Esophagus muscularis mucosa (tissue), 4 donors: ENCODE measurements at regions not wholly inside any gene's neighbourhood (a gene's known extent, or its start where the extent isn't known, plus 50 kb on each side); places are given as distances from the start of the nearest gene placed in this dataset.
"Not testable (repeated sequence)": the region's sequence is repeated elsewhere in the genome, so short reads cannot be mapped to it uniquely, and the experiment has no call there.

Source experiments
- DNase-seq: peaks from one replicate; pipeline ENCODE4 v3.0.0-alpha.2; 2017; ENCODE audit errors: extremely low spot score
- H3K27ac ChIP-seq, 4 donors: fragments of 200-600 bp; sonication (generic); replicated peaks in 1 of 4; 1 replicate in 3 of 4; 2 replicates in 1 of 4; pipeline ENCODE4 v1.5.1; 2016 to 2019; ENCODE audit warnings: mild to moderate bottlenecking in 1 of 4
- H3K27me3 ChIP-seq, 4 donors: fragments of 200-600 bp; sonication (generic); one replicate each; pipeline versions ENCODE4 v1.5.1 to v1.6.0; 2016 to 2019
- H3K36me3 ChIP-seq, 4 donors: fragments of 200-600 bp; sonication (generic); one replicate each; pipeline ENCODE4 v1.5.1; 2016 to 2019
- H3K4me1 ChIP-seq, 4 donors: fragments of 200-600 bp; sonication (generic); one replicate each; pipeline ENCODE4 v1.5.1; 2016 to 2019
- H3K4me3 ChIP-seq, 4 donors: fragments of 200-600 bp; sonication (generic); 1 replicate in 2 of 4; 2 replicates in 2 of 4; pipeline ENCODE4 v1.5.1; 2016 to 2019; ENCODE audit warnings: mild to moderate bottlenecking in 4 of 4, moderate library complexity in 1 of 4
- H3K9me3 ChIP-seq, 4 donors: fragments of 200-600 bp; sonication (generic); 1 replicate in 3 of 4; 2 replicates in 1 of 4; pipeline ENCODE4 v1.5.1; 2016 to 2019
- CTCF ChIP-seq, 3 experiments: fragments of 200-600 bp in 2 of 3; fragments of 450-650 bp in 1 of 3; sonication (generic) in 2 of 3; IDR thresholded peaks; one replicate each; pipeline ENCODE4 v1.5.1; 2017 to 2019; ENCODE audit warnings: antibody characterized with exemption in 3 of 3, mild to moderate bottlenecking in 2 of 3, moderate library complexity in 1 of 3
- EP300 ChIP-seq: sonication (generic); formaldehyde crosslinking; IDR thresholded peaks from one replicate; pipeline ENCODE4 v1.6.1; 2017; ENCODE audit warnings: antibody characterized with exemption
- POLR2A ChIP-seq: fragments of 450-650 bp; IDR thresholded peaks from one replicate; pipeline ENCODE4 v1.6.1; 2017; ENCODE audit warnings: antibody characterized with exemption, moderate library complexity, mild to moderate bottlenecking, low read depth
- POLR2AphosphoS5 ChIP-seq, 2 donors: sonication (generic); formaldehyde crosslinking; IDR thresholded peaks; one replicate each; pipeline ENCODE4 v1.6.1; 2017; ENCODE audit warnings: antibody characterized with exemption in 2 of 2
- WGBS: methylation state at CpG from one replicate; pipeline ENCODE4 v1.1.5; 2018; 5-methylcytosine and 5-hydroxymethylcytosine counted together
- intact Hi-C: fragments of 100-400 bp; cut with DNase I; formaldehyde crosslinking; loops from one replicate; pipeline ENCODE4 v1.15.1; 2023

GRCh38 chrY:9118704-9119103, 218.6 kb upstream of the TSPY4 start:
- H3K9me3 ChIP-seq = no peaks in the 10 kb centered on the region
- H3K4me3 ChIP-seq = no peak overlapping the region
- no peaks in the 10 kb centered on the region for H3K27me3 ChIP-seq
- no peaks in the 10 kb centered on the region for H3K4me1 ChIP-seq
- DNase-seq = no peak
- H3K36me3 ChIP-seq = no peaks in the 10 kb centered on the region
- TF ChIP-seq EP300 (no peak), CTCF (IDR thresholded peaks at IDR 0.05) (no peak), POLR2AphosphoS5 (IDR thresholded peaks at IDR 0.05) (no peak), POLR2A (no peak)
- no peak overlapping the region for H3K27ac ChIP-seq
- no CpG with 5 or more reads among the region's 2 CpGs for WGBS
- intact Hi-C loops = no loop called here

GRCh38 chrY:9124623-9125022, 212.6 kb upstream of the TSPY4 start:
- Histone ChIP-seq H3K9me3 (no peaks in the 10 kb centered on the region), H3K36me3 (no peaks in the 10 kb centered on the region), H3K27me3 (no peaks in the 10 kb centered on the region), H3K27ac (no peak overlapping the region), H3K4me3 (no peak overlapping the region), H3K4me1 (no peaks in the 10 kb centered on the region)
- DNase-seq = no peak
- intact Hi-C loops = no loop called here
- TF ChIP-seq POLR2A (no peak), EP300 (no peak), POLR2AphosphoS5 (IDR thresholded peaks at IDR 0.05) (no peak), CTCF (IDR thresholded peaks at IDR 0.05) (no peak)
- no CpG with 5 or more reads among the region's 7 CpGs for WGBS

- H3K27ac ChIP-seq = no peak overlapping the region
- no peaks in the 10 kb centered on the region for H3K36me3 ChIP-seq
- no peaks in the 10 kb centered on the region for H3K27me3 ChIP-seq
- H3K4me3 ChIP-seq = no peak overlapping the region
- WGBS = no CpG with 5 or more reads among the region's 1 CpG
- TF ChIP-seq POLR2A = no peak
- no peak for TF ChIP-seq EP300
- TF ChIP-seq CTCF (IDR thresholded peaks at IDR 0.05) = no peak
- no peak for TF ChIP-seq POLR2AphosphoS5 (IDR thresholded peaks at IDR 0.05)
- intact Hi-C loops = no loop called here
- DNase-seq = no peak
- no peaks in the 10 kb centered on the region for H3K4me1 ChIP-seq
- no peaks in the 10 kb centered on the region for H3K9me3 ChIP-seq
Observed at GRCh38 chrY:9126545-9126944, 210.7 kb upstream of the TSPY4 start.

- H3K27me3 ChIP-seq, H3K36me3 ChIP-seq, H3K27ac ChIP-seq, H3K4me3 ChIP-seq, H3K9me3 ChIP-seq, DNase-seq, intact Hi-C loops: not testable (repeated sequence)
- no CpG with 5 or more reads among the region's 4 CpGs for WGBS
- H3K4me1 ChIP-seq = peaks cover 0 to 11% (median 1%) of the 10 kb centered on the region in 4 donors
Observed at GRCh38 chrY:9143366-9143765, 193.9 kb upstream of the TSPY4 start.

- H3K36me3 ChIP-seq, H3K4me3 ChIP-seq, intact Hi-C loops, H3K27me3 ChIP-seq, DNase-seq, H3K9me3 ChIP-seq: not testable (repeated sequence)
- Histone ChIP-seq H3K27ac (peak overlapping the region in 2 of 4 donors; percentile 36 to 60), H3K4me1 (peaks cover 0 to 28% (median 5%) of the 10 kb centered on the region in 4 donors)
Observed at GRCh38 chrY:9154552-9154951, 182.7 kb upstream of the TSPY4 start.

- DNase-seq = no peak
- TF ChIP-seq POLR2A (no peak), EP300 (no peak), CTCF (IDR thresholded peaks at IDR 0.05) (no peak), POLR2AphosphoS5 (IDR thresholded peaks at IDR 0.05) (no peak)
- Histone ChIP-seq H3K4me3 (no peak overlapping the region), H3K36me3 (no peaks in the 10 kb centered on the region), H3K27ac (no peak overlapping the region), H3K27me3 (no peaks in the 10 kb centered on the region), H3K9me3 (no peaks in the 10 kb centered on the region), H3K4me1 (peaks cover 0 to 39% (median 9%) of the 10 kb centered on the region in 4 donors)
- intact Hi-C loops = no loop called here
- no CpG with 5 or more reads among the region's 4 CpGs for WGBS
Observed at GRCh38 chrY:9155721-9156120, 181.5 kb upstream of the TSPY4 start.
